ENCODE measurements at regions not wholly inside any gene's neighbourhood (a gene's known extent, or its start where the extent isn't known, plus 50 kb on each side); places are given as distances from the start of the nearest gene placed in this dataset.
A peak's percentile ranks its signal among the peaks of the same experiment; 100 is the strongest.

GRCh38 chr1:164186881-164187280 lies 372.1 kb upstream of the PBX1 start:
- no peak for DNase-seq

GRCh38 chr1:164188497-164188896 lies 370.5 kb upstream of the PBX1 start:
- peak; percentile 43 for DNase-seq

- no peak for DNase-seq
These were observed 367.8 kb upstream of the PBX1 start for GRCh38 chr1:164191191-164191590.

GRCh38 chr1:164210211-164210739 lies 348.7 kb upstream of the PBX1 start:
- no peak for DNase-seq

GRCh38 chr1:164223378-164223777 lies 335.6 kb upstream of the PBX1 start:
- DNase-seq = peak; percentile 2

GRCh38 chr1:164225011-164225410 lies 334.0 kb upstream of the PBX1 start:
- no peak for DNase-seq

GRCh38 chr1:164226977-164227376 lies 332.0 kb upstream of the PBX1 start:
- no peak for DNase-seq

- no peak for DNase-seq
These were observed 330.1 kb upstream of the PBX1 start for GRCh38 chr1:164228928-164229327.

- no peak for DNase-seq
These were observed 325.8 kb upstream of the PBX1 start for GRCh38 chr1:164233149-164233548.

- DNase-seq = no peak
These were observed 318.9 kb upstream of the PBX1 start for GRCh38 chr1:164240081-164240480.

GRCh38 chr1:164250365-164250764 lies 308.6 kb upstream of the PBX1 start:
- no peak for DNase-seq

GRCh38 chr1:164256456-164256855 lies 302.5 kb upstream of the PBX1 start:
- no peak for DNase-seq

- no peak for DNase-seq
These were observed 297.2 kb upstream of the PBX1 start for GRCh38 chr1:164261691-164262240.

- no peak for DNase-seq
These were observed 295.4 kb upstream of the PBX1 start for GRCh38 chr1:164263540-164263939.

GRCh38 chr1:164265232-164265631 lies 293.8 kb upstream of the PBX1 start:
- DNase-seq = no peak

GRCh38 chr1:164272156-164272555 lies 286.8 kb upstream of the PBX1 start:
- DNase-seq = no peak

GRCh38 chr1:164296172-164296571 lies 262.8 kb upstream of the PBX1 start:
- DNase-seq = no peak

- no peak for DNase-seq
These were observed 250.9 kb upstream of the PBX1 start for GRCh38 chr1:164308101-164308500.

- DNase-seq = no peak
These were observed 248.8 kb upstream of the PBX1 start for GRCh38 chr1:164310166-164310565.

GRCh38 chr1:164311377-164311776 lies 247.6 kb upstream of the PBX1 start:
- no peak for DNase-seq

GRCh38 chr1:164320790-164321731 lies 237.9 kb upstream of the PBX1 start:
- DNase-seq = peak; percentile 56

- DNase-seq = no peak
These were observed 233.2 kb upstream of the PBX1 start for GRCh38 chr1:164325786-164326185.

- DNase-seq = no peak
These were observed 225.6 kb upstream of the PBX1 start for GRCh38 chr1:164333387-164333786.

- DNase-seq = no peak
These were observed 221.6 kb upstream of the PBX1 start for GRCh38 chr1:164337394-164337793.
